Endothelial cell (in vitro differentiated cells): ENCODE measurements at regions not wholly inside any gene's neighbourhood (a gene's known extent, or its start where the extent isn't known, plus 50 kb on each side); places are given as distances from the start of the nearest gene placed in this dataset.
"Not testable (repeated sequence)": the region's sequence is repeated elsewhere in the genome, so short reads cannot be mapped to it uniquely, and the experiment has no call there.

Experiments
- DNase-seq: peaks from one replicate; pipeline ENCODE4 v3.0.0; 2021; ENCODE audit warnings: low spot score
- H3K27ac Mint-ChIP-seq: one replicate; pipeline ENCODE4 v1.8.0; 2021; ENCODE audit warnings: mixed read lengths, inconsistent platforms; ENCODE audit not compliant: unreplicated experiment
- H3K27me3 Mint-ChIP-seq: one replicate; pipeline ENCODE4 v1.8.0; 2021; ENCODE audit warnings: mild to moderate bottlenecking, moderate library complexity, mixed read lengths, inconsistent platforms; ENCODE audit not compliant: unreplicated experiment
- H3K36me3 Mint-ChIP-seq: one replicate; pipeline ENCODE4 v1.8.0; 2021; ENCODE audit warnings: mild to moderate bottlenecking, low read depth, mixed read lengths, inconsistent platforms; ENCODE audit not compliant: unreplicated experiment
- H3K4me1 Mint-ChIP-seq: one replicate; pipeline ENCODE4 v1.8.0; 2021; ENCODE audit warnings: mild to moderate bottlenecking, mixed read lengths, inconsistent platforms; ENCODE audit not compliant: unreplicated experiment
- H3K4me3 Mint-ChIP-seq: one replicate; pipeline ENCODE4 v1.8.0; 2021; ENCODE audit warnings: mild to moderate bottlenecking, mixed read lengths, inconsistent platforms; ENCODE audit not compliant: unreplicated experiment
- H3K9me3 Mint-ChIP-seq: one replicate; pipeline ENCODE4 v1.8.0; 2021; ENCODE audit warnings: mixed read lengths, inconsistent platforms; ENCODE audit not compliant: unreplicated experiment
- TF ChIP-seq, protein P1 (sequence below): fragments of 200-600 bp; sonication (generic); IDR thresholded peaks from one replicate; pipeline ENCODE4 v1.5.0; 2021; ENCODE audit warnings: antibody characterized with exemption; ENCODE audit not compliant: unreplicated experiment

DNA sequence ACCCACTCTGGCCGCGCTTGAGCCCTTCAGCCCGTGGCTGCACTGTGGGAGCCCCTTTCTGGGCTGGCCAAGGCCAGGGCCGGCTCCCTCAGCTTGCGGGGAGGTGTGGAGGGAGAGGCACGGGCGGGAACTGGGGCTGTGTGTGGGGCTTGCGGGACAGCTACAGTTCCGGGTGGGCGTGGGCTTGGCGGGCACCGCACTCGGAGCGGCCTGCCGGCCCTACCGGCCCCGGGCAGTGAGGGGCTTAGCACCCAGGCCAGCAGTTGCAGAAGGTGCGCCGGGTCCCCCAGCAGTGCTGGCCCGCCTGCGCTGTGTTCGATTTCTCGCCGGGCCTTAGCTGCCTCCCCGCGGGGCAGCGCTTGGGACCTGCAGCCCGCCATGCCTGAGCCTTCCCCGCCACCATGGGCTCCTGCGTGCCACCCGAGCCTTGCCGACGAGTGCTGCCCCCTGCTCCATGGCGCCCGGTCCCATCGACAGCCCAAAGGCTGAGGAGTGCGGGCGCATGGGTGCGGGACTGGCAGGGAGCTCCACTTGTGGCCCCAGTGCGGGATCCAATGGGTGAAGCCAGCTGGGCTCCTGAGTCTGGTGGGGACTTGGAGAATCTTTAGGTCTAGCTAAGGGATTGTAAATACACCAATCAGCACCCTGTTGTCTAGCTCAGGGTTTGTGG, 173.7 kb upstream of the FIGN start:
- DNase-seq = no peak
- no peak overlapping the region for H3K27ac Mint-ChIP-seq
- H3K27me3 Mint-ChIP-seq = no peaks in the 10 kb centered on the region
- H3K4me1 Mint-ChIP-seq = no peaks in the 10 kb centered on the region
- no peaks in the 10 kb centered on the region for H3K9me3 Mint-ChIP-seq
- H3K4me3 Mint-ChIP-seq = no peak overlapping the region
- TF ChIP-seq, protein P1, sequence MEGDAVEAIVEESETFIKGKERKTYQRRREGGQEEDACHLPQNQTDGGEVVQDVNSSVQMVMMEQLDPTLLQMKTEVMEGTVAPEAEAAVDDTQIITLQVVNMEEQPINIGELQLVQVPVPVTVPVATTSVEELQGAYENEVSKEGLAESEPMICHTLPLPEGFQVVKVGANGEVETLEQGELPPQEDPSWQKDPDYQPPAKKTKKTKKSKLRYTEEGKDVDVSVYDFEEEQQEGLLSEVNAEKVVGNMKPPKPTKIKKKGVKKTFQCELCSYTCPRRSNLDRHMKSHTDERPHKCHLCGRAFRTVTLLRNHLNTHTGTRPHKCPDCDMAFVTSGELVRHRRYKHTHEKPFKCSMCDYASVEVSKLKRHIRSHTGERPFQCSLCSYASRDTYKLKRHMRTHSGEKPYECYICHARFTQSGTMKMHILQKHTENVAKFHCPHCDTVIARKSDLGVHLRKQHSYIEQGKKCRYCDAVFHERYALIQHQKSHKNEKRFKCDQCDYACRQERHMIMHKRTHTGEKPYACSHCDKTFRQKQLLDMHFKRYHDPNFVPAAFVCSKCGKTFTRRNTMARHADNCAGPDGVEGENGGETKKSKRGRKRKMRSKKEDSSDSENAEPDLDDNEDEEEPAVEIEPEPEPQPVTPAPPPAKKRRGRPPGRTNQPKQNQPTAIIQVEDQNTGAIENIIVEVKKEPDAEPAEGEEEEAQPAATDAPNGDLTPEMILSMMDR = no peak
- no peaks in the 10 kb centered on the region for H3K36me3 Mint-ChIP-seq

DNA sequence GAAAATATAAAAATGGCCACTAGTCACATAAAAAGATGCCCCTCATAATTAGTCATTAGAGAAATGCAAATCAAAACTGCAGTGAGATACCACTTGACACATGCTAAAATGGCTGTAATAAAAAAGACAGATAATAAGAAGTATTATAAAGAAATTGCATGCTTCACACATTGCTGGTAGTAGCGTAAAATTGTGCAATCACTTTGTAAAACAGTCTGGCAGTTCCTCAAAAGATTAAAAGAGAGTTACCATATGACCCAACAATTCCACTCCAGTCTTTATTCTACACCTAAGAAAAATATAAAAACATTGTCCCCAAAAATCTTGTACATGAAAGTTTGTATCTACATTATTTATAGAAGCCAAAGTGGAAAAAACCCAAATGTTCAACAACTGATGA, 170.6 kb upstream of the FIGN start:
- Mint-ChIP-seq H3K4me1 (no peaks in the 10 kb centered on the region), H3K36me3 (no peaks in the 10 kb centered on the region), H3K27me3 (no peaks in the 10 kb centered on the region), H3K4me3 (no peak overlapping the region), H3K9me3 (no peaks in the 10 kb centered on the region), H3K27ac (no peak overlapping the region)
- TF ChIP-seq, protein P1 = no peak
- DNase-seq = no peak

DNA sequence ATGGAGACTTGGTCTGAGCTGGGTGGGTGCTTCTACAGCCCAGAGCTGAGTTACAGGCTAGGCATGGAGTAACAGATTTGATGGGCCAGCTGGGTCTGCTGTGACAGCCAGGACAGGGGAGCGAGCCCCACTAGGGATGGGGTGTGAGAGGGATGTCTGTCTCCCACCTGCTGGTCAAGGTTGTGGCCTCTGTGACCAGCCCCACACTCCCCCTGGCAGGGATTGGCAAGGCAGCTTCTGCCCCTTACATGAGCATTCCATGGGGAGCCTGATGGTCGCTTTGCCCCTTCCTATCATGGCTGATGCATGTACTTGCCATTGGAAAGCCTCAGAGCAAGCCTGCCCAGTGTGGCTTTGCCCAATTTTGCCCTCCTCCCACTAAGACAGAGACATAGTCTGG, 162.0 kb upstream of the FIGN start:
- Mint-ChIP-seq H3K4me1 (peaks cover 19% of the 10 kb centered on the region), H3K4me3 (no peak overlapping the region), H3K9me3 (peaks cover 2% of the 10 kb centered on the region), H3K36me3 (no peaks in the 10 kb centered on the region), H3K27me3 (peaks cover 2% of the 10 kb centered on the region), H3K27ac (no peak overlapping the region)
- TF ChIP-seq, protein P1 = no peak
- no peak for DNase-seq

DNA sequence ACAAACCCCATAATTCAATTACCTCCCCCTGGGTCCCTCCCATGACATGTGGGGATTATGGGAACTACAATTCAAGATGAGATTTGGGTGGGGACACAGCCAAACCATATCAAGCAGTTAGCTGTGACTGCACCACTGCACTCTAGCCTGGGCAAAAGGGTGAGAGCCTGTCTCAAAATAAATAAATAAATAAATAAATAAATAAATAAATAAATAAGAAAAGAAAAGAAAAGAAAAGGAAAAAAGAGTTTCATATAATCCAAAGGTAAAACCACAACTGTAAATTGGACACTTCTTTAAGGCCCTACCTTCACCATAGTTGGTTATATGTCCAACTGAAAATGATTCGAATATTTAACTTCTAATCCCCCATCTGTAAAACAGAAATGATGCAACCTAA, 157.6 kb upstream of the FIGN start:
- H3K4me1 Mint-ChIP-seq = peaks cover 16% of the 10 kb centered on the region

DNA sequence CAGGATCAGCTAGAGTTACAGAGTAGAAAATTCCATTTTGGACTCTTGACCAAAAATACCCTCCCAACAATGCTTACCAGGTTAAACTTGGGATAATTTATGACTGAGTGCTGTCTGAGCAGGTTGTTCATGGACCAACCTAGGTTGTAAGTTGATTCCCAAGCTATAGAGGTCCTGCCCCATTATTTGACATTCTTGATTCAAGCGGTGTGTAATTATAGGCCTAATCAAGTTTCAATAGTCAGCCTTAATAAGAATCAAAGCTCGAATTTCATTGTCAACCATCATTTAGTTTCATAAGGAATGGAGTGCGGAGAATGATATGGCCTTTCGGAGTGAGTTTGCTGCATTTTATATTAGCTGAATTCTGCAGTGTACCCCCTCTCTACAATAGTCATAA, 152.8 kb upstream of the FIGN start:
- Mint-ChIP-seq H3K27ac (no peak overlapping the region), H3K9me3 (peaks cover 5% of the 10 kb centered on the region), H3K36me3 (peaks cover 2% of the 10 kb centered on the region), H3K27me3 (peaks cover 2% of the 10 kb centered on the region), H3K4me3 (no peak overlapping the region), H3K4me1 (peaks cover 2% of the 10 kb centered on the region)
- TF ChIP-seq, protein P1 = no peak
- no peak for DNase-seq

More for the DNA sequence above, 157.6 kb upstream of the FIGN start:
- not testable (repeated sequence) for H3K36me3 Mint-ChIP-seq, H3K4me3 Mint-ChIP-seq, H3K27me3 Mint-ChIP-seq, H3K27ac Mint-ChIP-seq, DNase-seq, H3K9me3 Mint-ChIP-seq
